GM23338 (cell line): ENCODE measurements at regions not wholly inside any gene's neighbourhood (a gene's known extent, or its start where the extent isn't known, plus 50 kb on each side); places are given as distances from the start of the nearest gene placed in this dataset.

Source experiments
- ATAC-seq: fragments of 200-7000 bp; cut with Tn5 transposase; 3 replicates; pipeline ENCODE4 v1.9.1; 2020
- DNase-seq: peaks from one replicate; pipeline ENCODE4 v3.0.0-alpha.2; 2015; ENCODE audit warnings: low spot score
- H2AFZ ChIP-seq: fragments of 200-600 bp; sonication (generic); 2 replicates; pipeline ENCODE4 v1.8.0; 2016; ENCODE audit warnings: antibody characterized with exemption, mild to moderate bottlenecking, moderate library complexity
- H3F3A ChIP-seq: fragments of 200-600 bp; sonication (generic); replicated peaks from 2 replicates; pipeline ENCODE4 v1.8.0; 2017; ENCODE audit warnings: antibody characterized with exemption, mixed run types, low read depth
- H3K27ac ChIP-seq: fragments of 200-600 bp; sonication (generic); 2 replicates; pipeline ENCODE4 v1.6.1; 2016; ENCODE audit warnings: low read depth
- H3K27me3 ChIP-seq: fragments of 200-600 bp; sonication (generic); 2 replicates; pipeline ENCODE4 v1.8.0; 2016; ENCODE audit warnings: mild to moderate bottlenecking, mixed run types, moderate library complexity; ENCODE audit not compliant: insufficient read depth
- H3K36me3 ChIP-seq: fragments of 200-600 bp; sonication (generic); 2 replicates; pipeline ENCODE4 v1.8.0; 2016; ENCODE audit warnings: mild to moderate bottlenecking; ENCODE audit not compliant: insufficient read depth
- H3K4me1 ChIP-seq: fragments of 200-600 bp; sonication (generic); 2 replicates; pipeline ENCODE4 v1.8.0; 2016; ENCODE audit warnings: mild to moderate bottlenecking, moderate library complexity; ENCODE audit not compliant: insufficient read depth
- H3K4me2 ChIP-seq: fragments of 200-600 bp; sonication (generic); 2 replicates; pipeline ENCODE4 v1.7.1; 2017; ENCODE audit warnings: mixed run types
- H3K4me3 ChIP-seq: fragments of 200-600 bp; sonication (generic); 2 replicates; pipeline ENCODE4 v1.6.1; 2016; ENCODE audit warnings: mixed run types
- H3K79me2 ChIP-seq: fragments of 200-600 bp; sonication (generic); replicated peaks from 2 replicates; pipeline ENCODE4 v1.8.0; 2017; ENCODE audit warnings: mild to moderate bottlenecking; ENCODE audit not compliant: insufficient read depth
- H3K9me2 ChIP-seq: fragments of 200-600 bp; sonication (generic); 2 replicates; pipeline ENCODE4 v1.8.0; 2017; ENCODE audit not compliant: insufficient read depth
- H4K20me1 ChIP-seq: fragments of 200-600 bp; sonication (generic); replicated peaks from 2 replicates; pipeline ENCODE4 v1.8.0; 2017; ENCODE audit warnings: mild to moderate bottlenecking; ENCODE audit not compliant: insufficient read depth
- H3K27ac Mint-ChIP-seq: 2 replicates; pipeline ENCODE4 v1.8.0; 2020; ENCODE audit warnings: inconsistent platforms, mild to moderate bottlenecking, moderate library complexity, mixed read lengths
- H3K27me3 Mint-ChIP-seq: 3 replicates; pipeline ENCODE4 v1.8.0; 2022; ENCODE audit warnings: low read depth, mild to moderate bottlenecking, moderate library complexity, mixed read lengths, inconsistent platforms; ENCODE audit not compliant: insufficient read depth, poor library complexity
- H3K36me3 Mint-ChIP-seq: 3 replicates; pipeline ENCODE4 v1.8.0; 2021; ENCODE audit warnings: low read depth, mild to moderate bottlenecking, inconsistent platforms, moderate library complexity, mixed read lengths
- H3K4me1 Mint-ChIP-seq: 3 replicates; pipeline ENCODE4 v1.8.0; 2020; ENCODE audit warnings: mild to moderate bottlenecking, inconsistent platforms, mixed read lengths
- H3K4me3 Mint-ChIP-seq: 3 replicates; pipeline ENCODE4 v1.8.0; 2021; ENCODE audit warnings: moderate library complexity, mild to moderate bottlenecking, inconsistent platforms, mixed read lengths
- H3K9me3 Mint-ChIP-seq: 3 replicates; pipeline ENCODE4 v1.8.0; 2020; ENCODE audit warnings: moderate library complexity, mild to moderate bottlenecking, inconsistent platforms, mixed read lengths
- CREB1 ChIP-seq: fragments of 250-450 bp; sonication (Bioruptor Pico); IDR thresholded peaks from 2 replicates; pipeline ENCODE4 v1.5.0; 2020; ENCODE audit warnings: low read depth, mild to moderate bottlenecking, moderate library complexity
- NANOG ChIP-seq: IDR thresholded peaks from 2 replicates; pipeline ENCODE4 v1.6.1; 2016; ENCODE audit warnings: antibody characterized with exemption, borderline replicate concordance
- TF ChIP-seq, protein P1 (sequence below): fragments of 250-450 bp; sonication (Bioruptor Pico); IDR thresholded peaks from 2 replicates; pipeline ENCODE4 v1.5.0; 2020; ENCODE audit warnings: mild to moderate bottlenecking, moderate library complexity
- TF ChIP-seq, protein P2 (sequence below), 2 experiments: fragments of 200-600 bp in 1 of 2; sonication (generic) in 1 of 2; conservative IDR thresholded peaks; 2 replicates each; pipeline versions ENCODE4 v1.5.1 to v1.6.1; 2016 to 2017; ENCODE audit warnings: antibody characterized with exemption in 2 of 2, low read depth in 2 of 2, mild to moderate bottlenecking in 2 of 2, moderate library complexity in 1 of 2
- TF ChIP-seq, protein P3 (sequence below): IDR thresholded peaks from 2 replicates; pipeline ENCODE4 v1.6.1; 2016; ENCODE audit warnings: antibody characterized with exemption

DNA sequence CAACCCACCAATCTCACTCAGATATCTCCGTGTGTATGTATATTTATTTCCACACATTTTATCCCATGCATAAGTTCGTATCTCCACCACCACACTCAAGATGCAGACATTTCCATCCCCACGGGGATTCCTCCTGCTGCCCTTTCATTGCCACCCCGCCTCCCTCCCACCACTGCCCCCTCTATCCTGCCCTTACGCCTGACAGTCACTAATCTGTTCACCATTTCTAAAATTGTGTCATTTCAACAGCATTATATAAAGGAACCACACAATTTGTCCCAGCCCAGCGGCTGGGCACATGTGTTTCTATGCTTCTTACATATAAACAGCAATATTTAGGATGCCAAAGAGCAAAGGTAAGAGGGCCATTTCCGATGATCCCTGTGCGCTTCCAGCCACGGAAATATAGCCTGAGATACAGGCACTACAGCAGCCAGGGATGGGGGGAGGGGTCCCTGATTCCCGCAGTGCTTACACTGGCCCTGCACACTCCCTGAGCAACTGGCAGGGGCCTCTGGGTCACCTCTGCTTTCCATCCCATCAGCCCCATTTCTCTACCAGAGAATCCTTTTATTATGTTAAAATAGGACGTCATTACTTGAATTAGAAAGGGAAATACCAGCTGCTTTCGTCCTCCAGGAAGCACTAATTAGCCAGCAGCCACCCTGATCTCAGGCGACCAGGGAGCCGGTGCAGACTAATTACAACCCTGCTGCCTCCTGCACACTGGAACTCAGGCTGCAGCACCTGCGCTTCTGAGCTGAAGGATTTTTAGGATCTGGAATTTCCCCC lies 372.0 kb upstream of the ATP10A start:
- H3K4me1 Mint-ChIP-seq = peaks cover 56% of the 10 kb centered on the region
- H3K4me2 ChIP-seq = peak overlapping the region; percentile 47
- no peak overlapping the region for H2AFZ ChIP-seq
- H3K9me3 Mint-ChIP-seq = peaks cover 8% of the 10 kb centered on the region; the same call in 2 of the 3 replicates
- H3K36me3 Mint-ChIP-seq = peaks cover 17% of the 10 kb centered on the region; the same call in 2 of the 3 replicates
- no peaks in the 10 kb centered on the region for H3K79me2 ChIP-seq
- peaks cover 6% of the 10 kb centered on the region; the same call in 1 of the 2 replicates for H3K9me2 ChIP-seq
- H3K27me3 Mint-ChIP-seq = peaks cover 14% of the 10 kb centered on the region
- H3K4me3 Mint-ChIP-seq = peak overlapping the region; percentile 48
- peak overlapping the region; percentile 93 for H3K27ac Mint-ChIP-seq
- TF ChIP-seq, protein P1, sequence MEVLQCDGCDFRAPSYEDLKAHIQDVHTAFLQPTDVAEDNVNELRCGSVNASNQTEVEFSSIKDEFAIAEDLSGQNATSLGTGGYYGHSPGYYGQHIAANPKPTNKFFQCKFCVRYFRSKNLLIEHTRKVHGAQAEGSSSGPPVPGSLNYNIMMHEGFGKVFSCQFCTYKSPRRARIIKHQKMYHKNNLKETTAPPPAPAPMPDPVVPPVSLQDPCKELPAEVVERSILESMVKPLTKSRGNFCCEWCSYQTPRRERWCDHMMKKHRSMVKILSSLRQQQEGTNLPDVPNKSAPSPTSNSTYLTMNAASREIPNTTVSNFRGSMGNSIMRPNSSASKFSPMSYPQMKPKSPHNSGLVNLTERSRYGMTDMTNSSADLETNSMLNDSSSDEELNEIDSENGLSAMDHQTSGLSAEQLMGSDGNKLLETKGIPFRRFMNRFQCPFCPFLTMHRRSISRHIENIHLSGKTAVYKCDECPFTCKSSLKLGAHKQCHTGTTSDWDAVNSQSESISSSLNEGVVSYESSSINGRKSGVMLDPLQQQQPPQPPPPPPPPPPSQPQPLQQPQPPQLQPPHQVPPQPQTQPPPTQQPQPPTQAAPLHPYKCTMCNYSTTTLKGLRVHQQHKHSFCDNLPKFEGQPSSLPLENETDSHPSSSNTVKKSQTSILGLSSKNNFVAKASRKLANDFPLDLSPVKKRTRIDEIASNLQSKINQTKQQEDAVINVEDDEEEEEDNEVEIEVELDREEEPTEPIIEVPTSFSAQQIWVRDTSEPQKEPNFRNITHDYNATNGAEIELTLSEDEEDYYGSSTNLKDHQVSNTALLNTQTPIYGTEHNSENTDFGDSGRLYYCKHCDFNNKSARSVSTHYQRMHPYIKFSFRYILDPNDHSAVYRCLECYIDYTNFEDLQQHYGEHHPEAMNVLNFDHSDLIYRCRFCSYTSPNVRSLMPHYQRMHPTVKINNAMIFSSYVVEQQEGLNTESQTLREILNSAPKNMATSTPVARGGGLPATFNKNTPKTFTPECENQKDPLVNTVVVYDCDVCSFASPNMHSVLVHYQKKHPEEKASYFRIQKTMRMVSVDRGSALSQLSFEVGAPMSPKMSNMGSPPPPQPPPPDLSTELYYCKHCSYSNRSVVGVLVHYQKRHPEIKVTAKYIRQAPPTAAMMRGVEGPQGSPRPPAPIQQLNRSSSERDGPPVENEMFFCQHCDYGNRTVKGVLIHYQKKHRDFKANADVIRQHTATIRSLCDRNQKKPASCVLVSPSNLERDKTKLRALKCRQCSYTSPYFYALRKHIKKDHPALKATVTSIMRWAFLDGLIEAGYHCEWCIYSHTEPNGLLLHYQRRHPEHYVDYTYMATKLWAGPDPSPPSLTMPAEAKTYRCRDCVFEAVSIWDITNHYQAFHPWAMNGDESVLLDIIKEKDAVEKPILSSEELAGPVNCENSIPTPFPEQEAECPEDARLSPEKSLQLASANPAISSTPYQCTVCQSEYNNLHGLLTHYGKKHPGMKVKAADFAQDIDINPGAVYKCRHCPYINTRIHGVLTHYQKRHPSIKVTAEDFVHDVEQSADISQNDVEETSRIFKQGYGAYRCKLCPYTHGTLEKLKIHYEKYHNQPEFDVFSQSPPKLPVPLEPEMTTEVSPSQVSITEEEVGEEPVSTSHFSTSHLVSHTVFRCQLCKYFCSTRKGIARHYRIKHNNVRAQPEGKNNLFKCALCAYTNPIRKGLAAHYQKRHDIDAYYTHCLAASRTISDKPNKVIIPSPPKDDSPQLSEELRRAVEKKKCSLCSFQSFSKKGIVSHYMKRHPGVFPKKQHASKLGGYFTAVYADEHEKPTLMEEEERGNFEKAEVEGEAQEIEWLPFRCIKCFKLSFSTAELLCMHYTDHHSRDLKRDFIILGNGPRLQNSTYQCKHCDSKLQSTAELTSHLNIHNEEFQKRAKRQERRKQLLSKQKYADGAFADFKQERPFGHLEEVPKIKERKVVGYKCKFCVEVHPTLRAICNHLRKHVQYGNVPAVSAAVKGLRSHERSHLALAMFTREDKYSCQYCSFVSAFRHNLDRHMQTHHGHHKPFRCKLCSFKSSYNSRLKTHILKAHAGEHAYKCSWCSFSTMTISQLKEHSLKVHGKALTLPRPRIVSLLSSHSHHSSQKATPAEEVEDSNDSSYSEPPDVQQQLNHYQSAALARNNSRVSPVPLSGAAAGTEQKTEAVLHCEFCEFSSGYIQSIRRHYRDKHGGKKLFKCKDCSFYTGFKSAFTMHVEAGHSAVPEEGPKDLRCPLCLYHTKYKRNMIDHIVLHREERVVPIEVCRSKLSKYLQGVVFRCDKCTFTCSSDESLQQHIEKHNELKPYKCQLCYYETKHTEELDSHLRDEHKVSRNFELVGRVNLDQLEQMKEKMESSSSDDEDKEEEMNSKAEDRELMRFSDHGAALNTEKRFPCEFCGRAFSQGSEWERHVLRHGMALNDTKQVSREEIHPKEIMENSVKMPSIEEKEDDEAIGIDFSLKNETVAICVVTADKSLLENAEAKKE = peak; percentile 51; the same call in 1 of the 2 replicates
- TF ChIP-seq CREB1 (CRISPR knock-in tag) (peak; percentile 70), NANOG (peak; percentile 54; the same call in 1 of the 2 replicates)
- TF ChIP-seq, protein P2, sequence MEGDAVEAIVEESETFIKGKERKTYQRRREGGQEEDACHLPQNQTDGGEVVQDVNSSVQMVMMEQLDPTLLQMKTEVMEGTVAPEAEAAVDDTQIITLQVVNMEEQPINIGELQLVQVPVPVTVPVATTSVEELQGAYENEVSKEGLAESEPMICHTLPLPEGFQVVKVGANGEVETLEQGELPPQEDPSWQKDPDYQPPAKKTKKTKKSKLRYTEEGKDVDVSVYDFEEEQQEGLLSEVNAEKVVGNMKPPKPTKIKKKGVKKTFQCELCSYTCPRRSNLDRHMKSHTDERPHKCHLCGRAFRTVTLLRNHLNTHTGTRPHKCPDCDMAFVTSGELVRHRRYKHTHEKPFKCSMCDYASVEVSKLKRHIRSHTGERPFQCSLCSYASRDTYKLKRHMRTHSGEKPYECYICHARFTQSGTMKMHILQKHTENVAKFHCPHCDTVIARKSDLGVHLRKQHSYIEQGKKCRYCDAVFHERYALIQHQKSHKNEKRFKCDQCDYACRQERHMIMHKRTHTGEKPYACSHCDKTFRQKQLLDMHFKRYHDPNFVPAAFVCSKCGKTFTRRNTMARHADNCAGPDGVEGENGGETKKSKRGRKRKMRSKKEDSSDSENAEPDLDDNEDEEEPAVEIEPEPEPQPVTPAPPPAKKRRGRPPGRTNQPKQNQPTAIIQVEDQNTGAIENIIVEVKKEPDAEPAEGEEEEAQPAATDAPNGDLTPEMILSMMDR (conservative IDR thresholded peaks at IDR 0.05; ENCODE audit: low read depth in 2 of 2) = no peak
- TF ChIP-seq, protein P3, sequence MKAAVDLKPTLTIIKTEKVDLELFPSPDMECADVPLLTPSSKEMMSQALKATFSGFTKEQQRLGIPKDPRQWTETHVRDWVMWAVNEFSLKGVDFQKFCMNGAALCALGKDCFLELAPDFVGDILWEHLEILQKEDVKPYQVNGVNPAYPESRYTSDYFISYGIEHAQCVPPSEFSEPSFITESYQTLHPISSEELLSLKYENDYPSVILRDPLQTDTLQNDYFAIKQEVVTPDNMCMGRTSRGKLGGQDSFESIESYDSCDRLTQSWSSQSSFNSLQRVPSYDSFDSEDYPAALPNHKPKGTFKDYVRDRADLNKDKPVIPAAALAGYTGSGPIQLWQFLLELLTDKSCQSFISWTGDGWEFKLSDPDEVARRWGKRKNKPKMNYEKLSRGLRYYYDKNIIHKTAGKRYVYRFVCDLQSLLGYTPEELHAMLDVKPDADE = 0 out of 2 replicates have a peak, but pooled peaks have one; percentile 15
- no peaks in the 10 kb centered on the region for H3K36me3 ChIP-seq
- peak; percentile 95 for DNase-seq
- peak overlapping the region; percentile 22; the same call in 1 of the 2 replicates for H3K4me3 ChIP-seq
- H3K27ac ChIP-seq = peak overlapping the region; percentile 95
- peaks cover 52% of the 10 kb centered on the region for H3K4me1 ChIP-seq
- H3F3A ChIP-seq = no peaks in the 10 kb centered on the region; the same call in 1 of the 2 replicates
- H4K20me1 ChIP-seq = no peaks in the 10 kb centered on the region
- peak; percentile 96 for ATAC-seq
- no peaks in the 10 kb centered on the region for H3K27me3 ChIP-seq
